ENCODE measurements at regions not wholly inside any gene's neighbourhood (a gene's known extent, or its start where the extent isn't known, plus 50 kb on each side); places are given as distances from the start of the nearest gene placed in this dataset.

- H3K56ac ChIP-seq (replicated peaks; ENCODE audit: insufficient read length, low read depth, low read length), result no peak overlapping the region
- no peak overlapping the region for H3K23ac ChIP-seq (ENCODE audit: insufficient read length)
- no peak overlapping the region for H2AK5ac ChIP-seq (ENCODE audit: low read depth, low read length)
- no peaks in the 10 kb centered on the region for H3K79me1 ChIP-seq (ENCODE audit: low read depth, low read length)
- no peak overlapping the region for H3K14ac ChIP-seq (ENCODE audit: insufficient read length)
- H2BK5ac ChIP-seq (ENCODE audit: low read depth, low read length), result no peak overlapping the region
- no peak overlapping the region for H2BK15ac ChIP-seq (ENCODE audit: low read length)
- no peaks in the 10 kb centered on the region for H3K4me1 ChIP-seq (replicated peaks in 1 of 4; ENCODE audit: control insufficient read depth in 3 of 4, insufficient read depth in 4 of 4, low read length in 3 of 4)
- WGBS, 2 experiments (ENCODE audit: extremely low coverage in 1 of 2, insufficient coverage in 1 of 2, insufficient read length in 1 of 2, insufficient replicate concordance in 2 of 2, low coverage in 1 of 2, low lambda C conversion rate in 2 of 2, missing lambda C conversion rate in 1 of 2), result 88% methylated on average over 3 of the region's 3 CpGs; no CpG with 5 or more reads in 1 of the 2 experiments
- no peak overlapping the region for H4K8ac ChIP-seq (ENCODE audit: extremely low read depth, insufficient read depth, low read length)
- no peak overlapping the region for H3K4me2 ChIP-seq (ENCODE audit: insufficient read depth in 1 of 2, low read depth in 2 of 2, low read length in 2 of 2)
- no peaks in the 10 kb centered on the region for H3K23me2 ChIP-seq (ENCODE audit: low read depth, low read length)
- DNase-seq (ENCODE audit: low read depth in 1 of 2, low spot score in 2 of 2), result no peak
- H3K27ac ChIP-seq (ENCODE audit: low read depth, low read length), result no peak overlapping the region
- H3K27me3 ChIP-seq (replicated peaks in 1 of 4; ENCODE audit: control insufficient read depth in 3 of 4, extremely low read depth in 1 of 4, insufficient read depth in 3 of 4, low read length in 3 of 4), result no peaks in the 10 kb centered on the region
- no peak for FAIRE-seq
- no peak for TF ChIP-seq SUZ12 (IDR thresholded peaks at IDR 0.05; ENCODE audit: low read length)
- TF ChIP-seq RFX5 (IDR thresholded peaks at IDR 0.05; ENCODE audit: borderline replicate concordance, low read depth, low read length), result no peak
- no peak for TF ChIP-seq BCL11A (IDR thresholded peaks at IDR 0.05; ENCODE audit: low read depth in 2 of 2, low read length in 2 of 2)
- no peak for TF ChIP-seq YY1 (IDR thresholded peaks at IDR 0.05; ENCODE audit: low read depth, low read length)
- TF ChIP-seq JUN (IDR thresholded peaks at IDR 0.05; ENCODE audit: low read depth, low read length), result no peak
- TF ChIP-seq SRF (IDR thresholded peaks at IDR 0.05; ENCODE audit: low read depth, low read length), result no peak
- TF ChIP-seq TEAD4 (IDR thresholded peaks at IDR 0.05; ENCODE audit: low read depth, low read length), result no peak
- no peak overlapping the region for H4K91ac ChIP-seq (replicated peaks; ENCODE audit: insufficient read length, low read length)
- no peak overlapping the region for H3K18ac ChIP-seq (ENCODE audit: extremely low read depth, low read length)
- H2BK120ac ChIP-seq (replicated peaks; ENCODE audit: low read depth, low read length), result no peak overlapping the region
- no peak overlapping the region for H2BK20ac ChIP-seq (ENCODE audit: low read length)
- no peaks in the 10 kb centered on the region for H3K9me3 ChIP-seq (ENCODE audit: insufficient read depth in 2 of 2, low read depth in 1 of 2, low read length in 1 of 2)
- no peaks in the 10 kb centered on the region for H3K36me3 ChIP-seq (ENCODE audit: control insufficient read depth in 2 of 4, insufficient read depth in 4 of 4, low read length in 3 of 4)
- H4K20me1 ChIP-seq (replicated peaks in 1 of 2; ENCODE audit: control insufficient read depth in 1 of 2, insufficient read depth in 2 of 2, low read length in 2 of 2), result no peaks in the 10 kb centered on the region
- CTCF ChIA-PET (ENCODE audit: partially characterized antibody), result no interaction called here
- H3K4ac ChIP-seq (replicated peaks; ENCODE audit: insufficient read length, low read depth, low read length), result no peak overlapping the region
- no peak overlapping the region for H3K4me3 ChIP-seq (ENCODE audit: extremely low read depth in 1 of 4, insufficient read depth in 2 of 4, low read depth in 3 of 4, low read length in 4 of 4)
- no peak overlapping the region for H4K5ac ChIP-seq (ENCODE audit: insufficient read length, low read depth, low read length)
- no peak overlapping the region for H3K9ac ChIP-seq (replicated peaks in 1 of 4; ENCODE audit: extremely low read depth in 1 of 4, low read depth in 3 of 4, low read length in 3 of 4)
- POLR2A ChIA-PET (ENCODE audit: partially characterized antibody), result no interaction called here
- H2AFZ ChIP-seq (ENCODE audit: low read length), result no peak overlapping the region
- H2BK12ac ChIP-seq (ENCODE audit: low read depth, low read length), result no peak overlapping the region
- no peaks in the 10 kb centered on the region for H3K79me2 ChIP-seq (ENCODE audit: control insufficient read depth in 1 of 2, insufficient read depth in 2 of 2, low read length in 2 of 2)
Observed at GRCh38 chr4:110961066-110961465, 338.2 kb upstream of the PITX2 start.
